Esophagus muscularis mucosa (tissue), 4 donors: ENCODE measurements at regions not wholly inside any gene's neighbourhood (a gene's known extent, or its start where the extent isn't known, plus 50 kb on each side); places are given as distances from the start of the nearest gene placed in this dataset.

Experiments used
- EP300 ChIP-seq: sonication (generic); formaldehyde crosslinking; IDR thresholded peaks from one replicate; pipeline ENCODE4 v1.6.1; 2017; ENCODE audit warnings: antibody characterized with exemption
- POLR2A ChIP-seq: fragments of 450-650 bp; IDR thresholded peaks from one replicate; pipeline ENCODE4 v1.6.1; 2017; ENCODE audit warnings: antibody characterized with exemption, moderate library complexity, mild to moderate bottlenecking, low read depth
- POLR2AphosphoS5 ChIP-seq, 2 donors: sonication (generic); formaldehyde crosslinking; IDR thresholded peaks; one replicate each; pipeline ENCODE4 v1.6.1; 2017; ENCODE audit warnings: antibody characterized with exemption in 2 of 2
- TF ChIP-seq, protein P1 (sequence below), 3 experiments: fragments of 200-600 bp in 2 of 3; fragments of 450-650 bp in 1 of 3; sonication (generic) in 2 of 3; IDR thresholded peaks; one replicate each; pipeline ENCODE4 v1.5.1; 2017 to 2019; ENCODE audit warnings: antibody characterized with exemption in 3 of 3, mild to moderate bottlenecking in 2 of 3, moderate library complexity in 1 of 3

DNA sequence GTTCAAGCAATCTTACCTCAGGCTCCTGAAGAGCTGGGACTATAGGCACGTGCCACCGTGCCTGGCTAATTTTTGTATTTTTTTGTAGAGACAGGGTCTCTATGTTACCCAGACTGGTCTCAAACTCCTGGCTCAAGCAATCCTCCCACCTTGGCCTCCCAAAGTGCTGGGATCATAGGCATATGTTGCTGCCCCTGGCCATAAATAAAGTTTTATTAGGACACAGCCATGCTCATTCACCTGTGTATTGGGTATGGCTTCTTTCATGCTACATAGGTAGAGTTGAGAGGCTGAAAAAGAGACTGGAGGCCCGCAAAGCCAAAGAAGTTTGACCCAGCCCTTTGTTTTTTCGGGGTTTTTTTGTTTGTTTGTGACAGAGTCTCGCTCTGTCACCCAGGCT is 61.7 kb upstream of the NCOR2 start:
- TF ChIP-seq, protein P1, sequence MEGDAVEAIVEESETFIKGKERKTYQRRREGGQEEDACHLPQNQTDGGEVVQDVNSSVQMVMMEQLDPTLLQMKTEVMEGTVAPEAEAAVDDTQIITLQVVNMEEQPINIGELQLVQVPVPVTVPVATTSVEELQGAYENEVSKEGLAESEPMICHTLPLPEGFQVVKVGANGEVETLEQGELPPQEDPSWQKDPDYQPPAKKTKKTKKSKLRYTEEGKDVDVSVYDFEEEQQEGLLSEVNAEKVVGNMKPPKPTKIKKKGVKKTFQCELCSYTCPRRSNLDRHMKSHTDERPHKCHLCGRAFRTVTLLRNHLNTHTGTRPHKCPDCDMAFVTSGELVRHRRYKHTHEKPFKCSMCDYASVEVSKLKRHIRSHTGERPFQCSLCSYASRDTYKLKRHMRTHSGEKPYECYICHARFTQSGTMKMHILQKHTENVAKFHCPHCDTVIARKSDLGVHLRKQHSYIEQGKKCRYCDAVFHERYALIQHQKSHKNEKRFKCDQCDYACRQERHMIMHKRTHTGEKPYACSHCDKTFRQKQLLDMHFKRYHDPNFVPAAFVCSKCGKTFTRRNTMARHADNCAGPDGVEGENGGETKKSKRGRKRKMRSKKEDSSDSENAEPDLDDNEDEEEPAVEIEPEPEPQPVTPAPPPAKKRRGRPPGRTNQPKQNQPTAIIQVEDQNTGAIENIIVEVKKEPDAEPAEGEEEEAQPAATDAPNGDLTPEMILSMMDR (IDR thresholded peaks at IDR 0.05), result no peak
- TF ChIP-seq POLR2A, result no peak
- TF ChIP-seq POLR2AphosphoS5 (IDR thresholded peaks at IDR 0.05), result no peak
- no peak for TF ChIP-seq EP300
